ENCODE measurements at regions not wholly inside any gene's neighbourhood (a gene's known extent, or its start where the extent isn't known, plus 50 kb on each side); places are given as distances from the start of the nearest gene placed in this dataset.

DNA sequence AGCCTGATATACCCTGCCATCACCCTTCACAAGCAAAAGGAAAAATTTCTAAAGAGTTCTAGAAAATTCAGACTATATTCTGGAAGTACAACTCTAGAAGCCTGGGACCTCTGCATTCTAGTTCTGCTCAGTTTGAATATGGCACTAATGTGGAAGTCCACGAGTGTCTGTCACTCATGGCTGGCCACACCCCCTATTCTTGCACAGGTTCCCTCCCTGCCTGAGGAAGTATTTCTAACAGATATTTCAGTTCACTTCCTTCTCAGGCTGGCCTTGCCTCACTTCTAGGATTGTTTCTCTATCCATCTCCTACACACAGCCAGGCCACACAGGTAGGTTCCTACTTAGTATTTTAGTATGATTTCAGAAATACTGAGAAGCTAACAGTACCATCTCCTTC is 67.4 kb downstream of the PHLDA1 start:
- TF ChIP-seq CSDC2 (CRISPR knock-in tag; IDR thresholded peaks at IDR 0.05) (no peak), ZC3H10 (CRISPR knock-in tag; IDR thresholded peaks at IDR 0.05) (no peak)

Data from SK-N-SH treated with all-trans-retinoic acid at 6 μM for 48 hours (cell line).